PFSK-1 (cell line): ENCODE measurements at regions not wholly inside any gene's neighbourhood (a gene's known extent, or its start where the extent isn't known, plus 50 kb on each side); places are given as distances from the start of the nearest gene placed in this dataset.

Source experiments
- FOXP2 ChIP-seq: optimal IDR thresholded peaks from 2 replicates; pipeline ENCODE3; 2011; ENCODE audit warnings: borderline replicate concordance, control low read depth, inconsistent platforms; ENCODE audit not compliant: insufficient read depth; ENCODE audit errors: extremely low read length, extremely low read depth
- POLR2AphosphoS5 ChIP-seq: IDR thresholded peaks from 2 replicates; pipeline ENCODE4 v1.6.1; 2012; ENCODE audit warnings: low read depth, mild to moderate bottlenecking, control low read depth, low read length, moderate library complexity
- SIN3A ChIP-seq: IDR thresholded peaks from 2 replicates; pipeline ENCODE4 v1.6.1; 2012; ENCODE audit warnings: mild to moderate bottlenecking, low read length, moderate library complexity, borderline replicate concordance; ENCODE audit not compliant: insufficient read depth
- TAF1 ChIP-seq: IDR thresholded peaks from 2 replicates; pipeline ENCODE4 v1.6.1; 2012; ENCODE audit warnings: low read length, control low read depth, borderline replicate concordance; ENCODE audit not compliant: insufficient read depth
- TF ChIP-seq, protein P1 (sequence below), 2 experiments: IDR thresholded peaks; 2 replicates each; pipeline versions ENCODE4 v1.6.1 to v1.8.0; 2011 to 2012; ENCODE audit warnings: low read depth in 2 of 2, low read length in 2 of 2, control low read depth in 1 of 2, inconsistent platforms in 1 of 2, mild to moderate bottlenecking in 1 of 2, moderate library complexity in 1 of 2; ENCODE audit not compliant: insufficient read depth in 1 of 2

DNA sequence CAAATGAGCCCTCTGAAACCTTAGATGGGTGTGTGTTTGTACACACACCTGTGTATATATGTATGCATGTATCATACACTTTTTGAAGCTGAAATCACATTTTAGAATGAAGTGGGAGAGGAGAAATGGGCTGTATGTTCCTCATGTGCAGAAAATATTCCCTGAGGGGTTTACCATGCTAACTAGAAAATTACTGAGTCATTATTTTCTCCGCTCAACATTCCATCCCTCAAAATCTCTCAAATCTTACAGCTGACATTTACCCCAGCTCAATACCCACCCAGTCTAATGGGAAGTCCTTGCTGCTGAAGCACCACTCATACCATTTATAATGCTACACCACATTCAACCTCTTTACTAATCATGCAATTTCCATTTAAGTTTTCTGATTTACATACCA is 138.6 kb downstream of the P2RY1 start:
- TF ChIP-seq SIN3A (no peak), TAF1 (no peak), FOXP2 (no peak), POLR2AphosphoS5 (no peak)
- TF ChIP-seq, protein P1, sequence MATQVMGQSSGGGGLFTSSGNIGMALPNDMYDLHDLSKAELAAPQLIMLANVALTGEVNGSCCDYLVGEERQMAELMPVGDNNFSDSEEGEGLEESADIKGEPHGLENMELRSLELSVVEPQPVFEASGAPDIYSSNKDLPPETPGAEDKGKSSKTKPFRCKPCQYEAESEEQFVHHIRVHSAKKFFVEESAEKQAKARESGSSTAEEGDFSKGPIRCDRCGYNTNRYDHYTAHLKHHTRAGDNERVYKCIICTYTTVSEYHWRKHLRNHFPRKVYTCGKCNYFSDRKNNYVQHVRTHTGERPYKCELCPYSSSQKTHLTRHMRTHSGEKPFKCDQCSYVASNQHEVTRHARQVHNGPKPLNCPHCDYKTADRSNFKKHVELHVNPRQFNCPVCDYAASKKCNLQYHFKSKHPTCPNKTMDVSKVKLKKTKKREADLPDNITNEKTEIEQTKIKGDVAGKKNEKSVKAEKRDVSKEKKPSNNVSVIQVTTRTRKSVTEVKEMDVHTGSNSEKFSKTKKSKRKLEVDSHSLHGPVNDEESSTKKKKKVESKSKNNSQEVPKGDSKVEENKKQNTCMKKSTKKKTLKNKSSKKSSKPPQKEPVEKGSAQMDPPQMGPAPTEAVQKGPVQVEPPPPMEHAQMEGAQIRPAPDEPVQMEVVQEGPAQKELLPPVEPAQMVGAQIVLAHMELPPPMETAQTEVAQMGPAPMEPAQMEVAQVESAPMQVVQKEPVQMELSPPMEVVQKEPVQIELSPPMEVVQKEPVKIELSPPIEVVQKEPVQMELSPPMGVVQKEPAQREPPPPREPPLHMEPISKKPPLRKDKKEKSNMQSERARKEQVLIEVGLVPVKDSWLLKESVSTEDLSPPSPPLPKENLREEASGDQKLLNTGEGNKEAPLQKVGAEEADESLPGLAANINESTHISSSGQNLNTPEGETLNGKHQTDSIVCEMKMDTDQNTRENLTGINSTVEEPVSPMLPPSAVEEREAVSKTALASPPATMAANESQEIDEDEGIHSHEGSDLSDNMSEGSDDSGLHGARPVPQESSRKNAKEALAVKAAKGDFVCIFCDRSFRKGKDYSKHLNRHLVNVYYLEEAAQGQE (IDR thresholded peaks at IDR 0.05; ENCODE audit: insufficient read depth in 1 of 2, low read depth in 2 of 2, low read length in 2 of 2), result no peak

DNA sequence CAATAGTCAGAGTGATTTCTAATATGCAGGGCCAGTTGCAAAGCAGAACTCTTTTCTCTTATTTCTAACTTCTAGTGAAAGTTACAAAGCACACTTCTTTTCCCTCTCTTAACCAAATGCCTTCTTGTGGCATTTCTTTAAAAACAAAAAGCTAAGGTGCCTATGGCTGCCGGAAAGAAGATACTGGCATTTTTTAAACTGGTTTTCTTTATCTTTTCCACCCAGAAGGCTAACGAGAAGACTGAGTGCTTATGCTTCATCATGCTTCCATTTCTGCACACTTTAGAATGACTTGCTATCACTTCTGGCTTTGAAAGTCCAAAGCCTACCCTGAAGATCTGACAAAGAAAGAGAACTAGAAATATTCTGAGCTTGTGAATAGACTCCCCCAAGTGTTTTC is 141.3 kb downstream of the P2RY1 start:
- TF ChIP-seq SIN3A, result no peak
- no peak for TF ChIP-seq FOXP2
- TF ChIP-seq TAF1, result no peak
- TF ChIP-seq POLR2AphosphoS5, result no peak
- TF ChIP-seq, protein P1 (IDR thresholded peaks at IDR 0.05; ENCODE audit: insufficient read depth in 1 of 2, low read depth in 2 of 2, low read length in 2 of 2), result no peak

DNA sequence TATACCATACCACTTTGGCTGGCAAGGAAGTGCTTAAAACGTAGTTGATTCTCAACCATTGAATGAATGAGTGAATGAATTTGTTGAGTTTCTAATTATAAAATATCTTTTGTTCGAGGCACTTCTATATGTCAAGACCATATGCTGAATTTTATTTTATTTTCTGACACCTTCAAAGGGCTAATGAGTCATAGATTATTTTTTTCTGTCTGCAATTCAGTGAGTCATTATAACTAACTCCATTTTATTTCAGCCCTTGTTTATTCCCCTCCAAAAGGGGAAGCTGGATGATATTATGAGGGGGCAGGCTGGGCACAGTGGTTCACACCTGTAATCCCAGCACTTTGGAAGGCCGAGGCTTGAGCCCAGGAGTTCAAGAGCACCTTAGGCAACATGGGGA is 142.4 kb downstream of the P2RY1 start:
- TF ChIP-seq TAF1, result no peak
- TF ChIP-seq POLR2AphosphoS5, result no peak
- TF ChIP-seq SIN3A, result no peak
- no peak for TF ChIP-seq FOXP2
- TF ChIP-seq, protein P1 (IDR thresholded peaks at IDR 0.05; ENCODE audit: insufficient read depth in 1 of 2, low read depth in 2 of 2, low read length in 2 of 2), result no peak

DNA sequence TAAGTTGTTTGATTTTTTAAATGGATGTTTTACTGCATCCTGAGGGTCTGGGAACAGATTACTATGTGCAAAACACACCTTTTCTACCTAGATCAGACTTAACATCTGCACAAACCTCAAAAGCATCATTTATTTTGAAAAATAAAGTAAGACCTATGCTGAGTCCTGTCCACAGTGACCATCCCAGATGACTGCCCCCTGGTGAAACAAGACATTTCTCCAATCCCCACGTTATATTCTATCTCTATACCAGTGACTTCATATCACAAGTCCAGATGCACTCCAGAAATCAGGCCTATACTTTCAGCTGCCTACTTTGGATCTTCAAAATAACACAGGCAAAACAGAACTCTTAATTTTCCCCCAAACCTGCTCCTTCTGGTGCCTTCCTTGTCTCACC is 143.2 kb downstream of the P2RY1 start:
- TF ChIP-seq POLR2AphosphoS5, result no peak
- TF ChIP-seq FOXP2, result no peak
- TF ChIP-seq SIN3A, result no peak
- TF ChIP-seq, protein P1 (IDR thresholded peaks at IDR 0.05; ENCODE audit: insufficient read depth in 1 of 2, low read depth in 2 of 2, low read length in 2 of 2), result no peak
- no peak for TF ChIP-seq TAF1

DNA sequence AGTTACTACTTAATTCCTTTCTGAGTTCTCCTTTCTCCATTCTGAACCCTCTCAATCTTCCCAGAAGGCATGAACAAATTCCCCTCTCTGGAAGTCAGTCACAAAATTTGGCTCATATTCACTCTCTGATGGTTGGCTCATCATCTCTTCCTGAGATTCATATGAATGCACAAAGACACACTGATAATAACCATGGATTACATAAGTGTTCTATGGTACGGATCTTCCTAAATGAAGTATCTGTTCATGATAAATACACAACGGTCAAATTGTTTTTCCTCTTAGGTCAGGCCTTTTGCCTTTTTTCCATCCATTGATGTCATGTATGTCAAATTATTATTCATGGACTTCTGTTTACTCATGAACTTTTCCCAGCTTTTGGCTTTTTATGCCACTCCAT is 162.6 kb downstream of the P2RY1 start:
- TF ChIP-seq TAF1, result no peak
- TF ChIP-seq, protein P1 (IDR thresholded peaks at IDR 0.05; ENCODE audit: insufficient read depth in 1 of 2, low read depth in 2 of 2, low read length in 2 of 2), result no peak
- TF ChIP-seq POLR2AphosphoS5, result no peak
- no peak for TF ChIP-seq SIN3A
- no peak for TF ChIP-seq FOXP2
